Heart left ventricle (tissue), 13 donors: ENCODE measurements at regions not wholly inside any gene's neighbourhood (a gene's known extent, or its start where the extent isn't known, plus 50 kb on each side); places are given as distances from the start of the nearest gene placed in this dataset.

ENCODE experiments used
- POLR2A ChIP-seq, 2 donors: fragments of 450-650 bp; IDR thresholded peaks; one replicate each; pipeline ENCODE4 v1.6.1; 2017; ENCODE audit warnings: antibody characterized with exemption in 2 of 2, mild to moderate bottlenecking in 2 of 2, moderate library complexity in 2 of 2
- TF ChIP-seq, protein P1 (sequence below), 12 donors: fragments of 200-600 bp; sonication (generic) in 4 of 12; IDR thresholded peaks; one replicate each; pipeline versions ENCODE4 v1.5.0 to v1.8.0; 2018 to 2022; ENCODE audit warnings: antibody characterized with exemption in 12 of 12, mild to moderate bottlenecking in 5 of 12
- donor health status: ischemic (EF 13 %, LVEDD 7.1; RV severe dilation, severe dysfunction).
- donor health status: DM: no; HTN: yes; CAD: no.
- donor health status: DM: no; HTN: no; CAD: no.
- donor health status: ischemic (EF 25% LVEDD 6.9; RV normal size, moderate dysfunction).
- donor health status: ischemic (EF 25% LVEDD 5.7; RV mildly dilated, moderate dysfunction).
- donor health status: ischemic (EF 35%, LVEDD 5.7; RV mildly dilated, moderate dysfunction).
- donor health status: nonischemic (EF 11% LVEDD 7.7; RV severe dilation, severe dysfunction).
- donor health status: DM: yes; HTN: yes; CAD: no.
- donor health status: PGD.
- donor health status: ischemic (EF 29% LVEDD 5.4; RV normal size, mild dysfunction).
- donor health status: nonischemic (EF 23%, LVEDD 6.1; RV moderate dilation, normal function).

DNA sequence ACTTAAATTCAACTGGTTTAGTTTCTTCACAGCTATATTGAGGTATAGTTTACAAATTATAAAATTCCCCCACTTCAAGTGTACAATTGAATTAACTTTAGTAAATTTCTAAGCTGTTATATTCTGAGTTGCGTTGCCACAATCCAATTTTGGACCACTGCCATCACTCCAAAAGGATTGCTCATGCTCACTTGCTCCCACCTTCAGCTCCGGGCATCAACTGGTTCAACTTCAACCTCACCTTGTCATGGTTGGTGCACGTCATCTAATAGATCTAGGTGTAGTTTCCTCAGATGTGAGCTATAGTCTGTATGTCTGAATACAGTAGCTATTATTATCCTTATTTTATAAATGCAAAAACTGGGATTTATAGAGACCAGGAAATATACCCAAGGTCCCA lies 942.5 kb upstream of the WWC1 start:
- TF ChIP-seq, protein P1, sequence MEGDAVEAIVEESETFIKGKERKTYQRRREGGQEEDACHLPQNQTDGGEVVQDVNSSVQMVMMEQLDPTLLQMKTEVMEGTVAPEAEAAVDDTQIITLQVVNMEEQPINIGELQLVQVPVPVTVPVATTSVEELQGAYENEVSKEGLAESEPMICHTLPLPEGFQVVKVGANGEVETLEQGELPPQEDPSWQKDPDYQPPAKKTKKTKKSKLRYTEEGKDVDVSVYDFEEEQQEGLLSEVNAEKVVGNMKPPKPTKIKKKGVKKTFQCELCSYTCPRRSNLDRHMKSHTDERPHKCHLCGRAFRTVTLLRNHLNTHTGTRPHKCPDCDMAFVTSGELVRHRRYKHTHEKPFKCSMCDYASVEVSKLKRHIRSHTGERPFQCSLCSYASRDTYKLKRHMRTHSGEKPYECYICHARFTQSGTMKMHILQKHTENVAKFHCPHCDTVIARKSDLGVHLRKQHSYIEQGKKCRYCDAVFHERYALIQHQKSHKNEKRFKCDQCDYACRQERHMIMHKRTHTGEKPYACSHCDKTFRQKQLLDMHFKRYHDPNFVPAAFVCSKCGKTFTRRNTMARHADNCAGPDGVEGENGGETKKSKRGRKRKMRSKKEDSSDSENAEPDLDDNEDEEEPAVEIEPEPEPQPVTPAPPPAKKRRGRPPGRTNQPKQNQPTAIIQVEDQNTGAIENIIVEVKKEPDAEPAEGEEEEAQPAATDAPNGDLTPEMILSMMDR (IDR thresholded peaks at IDR 0.05) = no peak
- TF ChIP-seq POLR2A (IDR thresholded peaks at IDR 0.05) = no peak
